ENCODE measurements at regions not wholly inside any gene's neighbourhood (a gene's known extent, or its start where the extent isn't known, plus 50 kb on each side); places are given as distances from the start of the nearest gene placed in this dataset.
"Not testable (repeated sequence)": the region's sequence is repeated elsewhere in the genome, so short reads cannot be mapped to it uniquely, and the experiment has no call there.

GRCh38 chr18:4527826-4528225, 72.7 kb upstream of the DLGAP1 start:
- H3K27me3 Mint-ChIP-seq; DNase-seq; H3K36me3 ChIP-seq (ENCODE audit: control insufficient read depth in 2 of 3, insufficient read depth in 3 of 3, low read length in 3 of 3); H3K36me3 Mint-ChIP-seq; H3K4me3 Mint-ChIP-seq; CTCF ChIA-PET; H3K4me3 ChIP-seq (ENCODE audit: low read length); intact Hi-C loops (cut with micrococcal nuclease); POLR2A ChIA-PET; H3K27me3 ChIP-seq (ENCODE audit: control insufficient read depth in 2 of 2, insufficient read depth in 2 of 2, low read length in 2 of 2); H3K9me3 ChIP-seq (ENCODE audit: control insufficient read depth in 2 of 3, low read length in 3 of 3); H3K4me1 ChIP-seq (ENCODE audit: control insufficient read depth in 2 of 2, insufficient read depth in 2 of 2, low read length in 2 of 2); H3K27ac ChIP-seq (ENCODE audit: low read depth, low read length); ATAC-seq; H3K4me1 Mint-ChIP-seq; H3K27ac Mint-ChIP-seq: not testable (repeated sequence)
- H3K9me3 Mint-ChIP-seq: peaks cover 5 to 39% (median 13%) of the 10 kb centered on the region in 11 donors

GRCh38 chr18:4524096-4524495, 69.0 kb upstream of the DLGAP1 start:
- H3K4me1 ChIP-seq (ENCODE audit: control insufficient read depth in 2 of 2, insufficient read depth in 2 of 2, low read length in 2 of 2): no peaks in the 10 kb centered on the region
- ATAC-seq (no peak), DNase-seq (no peak)
- no peak overlapping the region for H3K4me3 ChIP-seq (ENCODE audit: low read length)
- Mint-ChIP-seq H3K9me3 (peaks cover 1 to 33% (median 5%) of the 10 kb centered on the region in 11 donors), H3K27me3 (no peaks in the 10 kb centered on the region), H3K36me3 (peaks cover 0 to 4% (median 0%) of the 10 kb centered on the region in 5 donors), H3K27ac (no peak overlapping the region), H3K4me1 (no peaks in the 10 kb centered on the region), H3K4me3 (no peak overlapping the region)
- intact Hi-C loops (cut with micrococcal nuclease): no loop called here
- H3K36me3 ChIP-seq (ENCODE audit: control insufficient read depth in 2 of 3, insufficient read depth in 3 of 3, low read length in 3 of 3): no peaks in the 10 kb centered on the region
- POLR2A ChIA-PET: no interaction called here
- H3K9me3 ChIP-seq (ENCODE audit: control insufficient read depth in 2 of 3, low read length in 3 of 3): no peaks in the 10 kb centered on the region
- H3K27me3 ChIP-seq (ENCODE audit: control insufficient read depth in 2 of 2, insufficient read depth in 2 of 2, low read length in 2 of 2): no peaks in the 10 kb centered on the region
- H3K27ac ChIP-seq (ENCODE audit: low read depth, low read length): no peak overlapping the region
- CTCF ChIA-PET: no interaction called here

GRCh38 chr18:4511166-4511565, 56.1 kb upstream of the DLGAP1 start:
- H3K27me3 ChIP-seq (ENCODE audit: control insufficient read depth in 2 of 2, insufficient read depth in 2 of 2, low read length in 2 of 2): no peaks in the 10 kb centered on the region
- H3K4me1 ChIP-seq (ENCODE audit: control insufficient read depth in 2 of 2, insufficient read depth in 2 of 2, low read length in 2 of 2): no peaks in the 10 kb centered on the region
- no peaks in the 10 kb centered on the region for H3K36me3 Mint-ChIP-seq
- POLR2A ChIA-PET: no interaction called here
- intact Hi-C loops (cut with micrococcal nuclease): no loop called here
- H3K4me1 Mint-ChIP-seq: no peaks in the 10 kb centered on the region
- H3K27me3 Mint-ChIP-seq: no peaks in the 10 kb centered on the region
- CTCF ChIA-PET: no interaction called here
- H3K9me3 ChIP-seq (ENCODE audit: control insufficient read depth in 2 of 3, low read length in 3 of 3): no peaks in the 10 kb centered on the region
- no peaks in the 10 kb centered on the region for H3K36me3 ChIP-seq (ENCODE audit: control insufficient read depth in 2 of 3, insufficient read depth in 3 of 3, low read length in 3 of 3)
- H3K27ac ChIP-seq (ENCODE audit: low read depth, low read length): no peak overlapping the region
- DNase-seq: no peak
- ATAC-seq: no peak
- H3K4me3 ChIP-seq (ENCODE audit: low read length): no peak overlapping the region
- no peak overlapping the region for H3K27ac Mint-ChIP-seq
- H3K4me3 Mint-ChIP-seq: no peak overlapping the region
- peaks cover 0 to 14% (median 4%) of the 10 kb centered on the region in 11 donors for H3K9me3 Mint-ChIP-seq

GRCh38 chr18:4510711-4511110, 55.6 kb upstream of the DLGAP1 start:
- no peak overlapping the region for H3K4me3 ChIP-seq (ENCODE audit: low read length)
- H3K36me3 ChIP-seq (ENCODE audit: control insufficient read depth in 2 of 3, insufficient read depth in 3 of 3, low read length in 3 of 3): no peaks in the 10 kb centered on the region
- DNase-seq (no peak), ATAC-seq (peak; percentile 71)
- H3K4me1 ChIP-seq (ENCODE audit: control insufficient read depth in 2 of 2, insufficient read depth in 2 of 2, low read length in 2 of 2): no peaks in the 10 kb centered on the region
- H3K36me3 Mint-ChIP-seq: no peaks in the 10 kb centered on the region
- no peaks in the 10 kb centered on the region for H3K27me3 Mint-ChIP-seq
- POLR2A ChIA-PET: no interaction called here
- no peaks in the 10 kb centered on the region for H3K9me3 ChIP-seq (ENCODE audit: control insufficient read depth in 2 of 3, low read length in 3 of 3)
- no peaks in the 10 kb centered on the region for H3K4me1 Mint-ChIP-seq
- no peak overlapping the region for H3K4me3 Mint-ChIP-seq
- CTCF ChIA-PET: no interaction called here
- H3K27ac ChIP-seq (ENCODE audit: low read depth, low read length): no peak overlapping the region
- no peaks in the 10 kb centered on the region for H3K27me3 ChIP-seq (ENCODE audit: control insufficient read depth in 2 of 2, insufficient read depth in 2 of 2, low read length in 2 of 2)
- no peak overlapping the region for H3K27ac Mint-ChIP-seq
- intact Hi-C loops (cut with micrococcal nuclease): no loop called here
- H3K9me3 Mint-ChIP-seq: peaks cover 0 to 14% (median 4%) of the 10 kb centered on the region in 11 donors

- Mint-ChIP-seq H3K4me3 (no peak overlapping the region), H3K4me1 (no peaks in the 10 kb centered on the region), H3K9me3 (peaks cover 0 to 11% (median 5%) of the 10 kb centered on the region in 11 donors), H3K36me3 (no peaks in the 10 kb centered on the region), H3K27me3 (no peaks in the 10 kb centered on the region), H3K27ac (no peak overlapping the region)
- intact Hi-C loops (cut with micrococcal nuclease): no loop called here
- Histone ChIP-seq H3K36me3 (ENCODE audit: control insufficient read depth in 2 of 3, insufficient read depth in 3 of 3, low read length in 3 of 3) (no peaks in the 10 kb centered on the region), H3K27ac (ENCODE audit: low read depth, low read length) (no peak overlapping the region), H3K27me3 (ENCODE audit: control insufficient read depth in 2 of 2, insufficient read depth in 2 of 2, low read length in 2 of 2) (no peaks in the 10 kb centered on the region), H3K4me1 (ENCODE audit: control insufficient read depth in 2 of 2, insufficient read depth in 2 of 2, low read length in 2 of 2) (no peaks in the 10 kb centered on the region), H3K9me3 (ENCODE audit: control insufficient read depth in 2 of 3, low read length in 3 of 3) (no peaks in the 10 kb centered on the region), H3K4me3 (ENCODE audit: low read length) (no peak overlapping the region)
- POLR2A ChIA-PET: no interaction called here
- ATAC-seq: no peak
- CTCF ChIA-PET: no interaction called here
- no peak for DNase-seq
These were observed 55.1 kb upstream of the DLGAP1 start for GRCh38 chr18:4510160-4510559.
